ENCODE measurements at regions not wholly inside any gene's neighbourhood (a gene's known extent, or its start where the extent isn't known, plus 50 kb on each side); places are given as distances from the start of the nearest gene placed in this dataset.

DNA sequence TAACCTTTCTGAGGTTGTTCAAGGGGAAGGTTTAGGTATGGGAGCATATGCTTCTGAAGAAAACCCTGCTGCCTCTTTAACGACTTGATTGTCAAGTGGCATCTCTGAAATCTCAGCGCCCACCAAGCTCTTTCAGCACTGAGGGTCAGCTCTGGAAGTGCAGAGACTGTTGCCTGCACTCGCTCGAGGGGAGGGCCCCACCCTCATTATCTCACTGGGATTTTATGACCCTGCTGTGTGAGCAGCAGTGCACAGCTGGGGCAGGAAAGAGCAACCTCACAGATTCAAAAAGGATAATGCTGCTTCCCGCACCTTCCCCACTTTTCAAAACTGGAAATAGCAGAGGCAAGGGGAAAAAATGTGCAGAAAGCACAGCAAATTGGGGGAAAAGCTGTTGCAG lies 56.9 kb upstream of the SPRED2 start:
- H3K4me3 ChIP-seq (ENCODE audit: low read depth, low read length), result no peak overlapping the region
- TF ChIP-seq, protein P1, sequence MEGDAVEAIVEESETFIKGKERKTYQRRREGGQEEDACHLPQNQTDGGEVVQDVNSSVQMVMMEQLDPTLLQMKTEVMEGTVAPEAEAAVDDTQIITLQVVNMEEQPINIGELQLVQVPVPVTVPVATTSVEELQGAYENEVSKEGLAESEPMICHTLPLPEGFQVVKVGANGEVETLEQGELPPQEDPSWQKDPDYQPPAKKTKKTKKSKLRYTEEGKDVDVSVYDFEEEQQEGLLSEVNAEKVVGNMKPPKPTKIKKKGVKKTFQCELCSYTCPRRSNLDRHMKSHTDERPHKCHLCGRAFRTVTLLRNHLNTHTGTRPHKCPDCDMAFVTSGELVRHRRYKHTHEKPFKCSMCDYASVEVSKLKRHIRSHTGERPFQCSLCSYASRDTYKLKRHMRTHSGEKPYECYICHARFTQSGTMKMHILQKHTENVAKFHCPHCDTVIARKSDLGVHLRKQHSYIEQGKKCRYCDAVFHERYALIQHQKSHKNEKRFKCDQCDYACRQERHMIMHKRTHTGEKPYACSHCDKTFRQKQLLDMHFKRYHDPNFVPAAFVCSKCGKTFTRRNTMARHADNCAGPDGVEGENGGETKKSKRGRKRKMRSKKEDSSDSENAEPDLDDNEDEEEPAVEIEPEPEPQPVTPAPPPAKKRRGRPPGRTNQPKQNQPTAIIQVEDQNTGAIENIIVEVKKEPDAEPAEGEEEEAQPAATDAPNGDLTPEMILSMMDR (IDR thresholded peaks at IDR 0.05; ENCODE audit: borderline replicate concordance, insufficient read depth, low read depth, low read length), result no peak

DNA sequence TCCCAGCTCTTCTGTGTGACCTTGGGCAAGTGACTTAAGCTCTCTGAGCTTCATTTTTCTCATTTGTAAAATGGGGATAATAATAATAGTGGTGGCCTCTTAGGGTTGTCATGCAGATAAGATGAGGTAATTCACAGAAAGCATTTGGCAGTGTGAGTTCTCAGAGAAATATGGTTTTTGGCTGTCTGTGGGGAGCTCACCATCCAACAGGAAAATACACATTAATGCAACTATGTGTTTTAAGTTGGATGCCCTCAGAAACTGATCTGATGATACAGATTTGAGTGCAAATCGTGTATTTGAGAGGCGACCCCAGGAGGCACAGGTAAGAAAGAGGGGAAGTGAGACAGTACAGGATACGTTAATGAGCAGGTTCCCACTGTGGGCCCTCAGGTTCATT lies 56.1 kb upstream of the SPRED2 start:
- TF ChIP-seq, protein P1 (IDR thresholded peaks at IDR 0.05; ENCODE audit: borderline replicate concordance, insufficient read depth, low read depth, low read length), result no peak
- no peak overlapping the region for H3K4me3 ChIP-seq (ENCODE audit: low read depth, low read length)

DNA sequence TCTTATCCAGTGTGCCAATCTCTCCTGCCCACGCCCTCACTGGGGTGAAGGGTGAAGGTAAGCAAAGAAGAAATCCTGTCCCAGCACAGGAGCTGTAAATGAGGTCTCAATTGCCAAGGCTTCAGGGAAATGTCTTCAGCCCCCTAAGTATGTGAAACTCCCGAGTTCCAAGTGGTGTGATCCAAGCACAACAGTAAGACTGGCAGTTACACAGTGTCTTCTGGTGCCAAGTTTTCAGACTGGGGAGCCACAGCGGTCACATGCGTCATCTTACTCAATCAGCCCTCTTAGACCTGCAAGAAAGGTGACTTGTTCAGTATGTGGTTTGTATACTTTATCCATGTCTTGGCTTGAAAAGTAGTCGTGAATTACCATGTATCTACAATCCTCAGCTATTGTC lies 55.0 kb upstream of the SPRED2 start:
- H3K4me3 ChIP-seq (ENCODE audit: low read depth, low read length), result no peak overlapping the region
- TF ChIP-seq, protein P1 (IDR thresholded peaks at IDR 0.05; ENCODE audit: borderline replicate concordance, insufficient read depth, low read depth, low read length), result no peak

DNA sequence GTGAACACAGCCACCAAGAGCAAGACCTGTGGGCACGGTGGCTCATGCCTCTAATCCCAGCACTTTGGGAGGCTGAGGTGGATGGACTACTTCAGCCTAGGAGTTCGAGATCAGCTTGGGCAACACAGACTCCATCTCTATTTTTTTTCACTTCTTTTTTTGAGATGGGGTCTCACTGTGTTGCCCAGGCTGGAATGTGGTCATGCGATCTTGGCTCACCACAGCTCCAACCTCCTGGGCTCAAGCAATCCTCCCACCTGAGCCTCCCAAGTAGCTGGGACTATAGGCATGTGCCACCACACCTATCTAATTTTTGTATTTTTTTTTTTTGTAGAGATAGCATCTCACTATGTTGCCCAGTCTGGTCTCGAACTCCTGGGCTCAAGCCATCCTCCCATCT lies 54.4 kb upstream of the SPRED2 start:
- TF ChIP-seq, protein P1 (IDR thresholded peaks at IDR 0.05; ENCODE audit: borderline replicate concordance, insufficient read depth, low read depth, low read length), result no peak
- H3K4me3 ChIP-seq (ENCODE audit: low read depth, low read length), result no peak overlapping the region

DNA sequence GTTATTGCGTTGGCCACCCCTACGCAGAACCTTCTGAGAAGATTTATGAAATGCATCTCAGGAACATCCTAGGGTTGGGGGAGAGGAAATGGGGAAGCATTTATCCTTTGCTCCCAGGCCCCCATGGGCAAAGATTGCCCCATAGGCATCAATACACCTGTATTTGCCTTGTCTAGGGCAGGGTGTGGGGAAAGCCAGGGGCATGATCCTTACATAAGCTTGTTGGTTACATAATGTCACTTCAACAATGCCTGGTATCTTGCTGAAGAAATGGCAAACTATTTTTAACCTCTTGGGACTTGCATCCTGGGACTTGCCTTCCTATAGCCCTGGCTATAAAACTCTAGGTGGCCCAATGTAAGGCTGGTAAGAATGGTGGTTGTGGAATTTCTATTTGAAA lies 53.9 kb upstream of the SPRED2 start:
- no peak overlapping the region for H3K4me3 ChIP-seq (ENCODE audit: low read depth, low read length)
- TF ChIP-seq, protein P1 (IDR thresholded peaks at IDR 0.05; ENCODE audit: borderline replicate concordance, insufficient read depth, low read depth, low read length), result no peak

DNA sequence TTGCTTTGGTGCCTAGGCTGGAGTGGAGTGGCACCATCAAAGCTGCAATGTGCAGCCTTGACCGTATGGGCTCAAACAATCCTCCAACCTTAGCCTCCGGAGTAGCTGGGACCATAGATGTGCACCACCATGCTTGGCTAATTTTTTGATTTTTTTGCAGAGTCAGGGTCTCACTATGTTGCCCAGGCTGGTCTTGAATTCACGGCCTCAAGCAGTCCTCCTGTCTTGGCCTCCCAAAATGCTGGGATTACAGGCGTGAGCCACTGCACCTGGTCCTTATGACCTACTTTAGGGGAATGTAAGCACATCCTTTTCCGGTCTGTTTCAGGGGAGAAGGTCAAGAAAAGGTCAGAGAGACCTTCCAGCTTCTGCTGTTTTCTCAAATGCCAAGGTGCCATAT lies 53.4 kb upstream of the SPRED2 start:
- H3K4me3 ChIP-seq (ENCODE audit: low read depth, low read length), result no peak overlapping the region
- TF ChIP-seq, protein P1 (IDR thresholded peaks at IDR 0.05; ENCODE audit: borderline replicate concordance, insufficient read depth, low read depth, low read length), result no peak

DNA sequence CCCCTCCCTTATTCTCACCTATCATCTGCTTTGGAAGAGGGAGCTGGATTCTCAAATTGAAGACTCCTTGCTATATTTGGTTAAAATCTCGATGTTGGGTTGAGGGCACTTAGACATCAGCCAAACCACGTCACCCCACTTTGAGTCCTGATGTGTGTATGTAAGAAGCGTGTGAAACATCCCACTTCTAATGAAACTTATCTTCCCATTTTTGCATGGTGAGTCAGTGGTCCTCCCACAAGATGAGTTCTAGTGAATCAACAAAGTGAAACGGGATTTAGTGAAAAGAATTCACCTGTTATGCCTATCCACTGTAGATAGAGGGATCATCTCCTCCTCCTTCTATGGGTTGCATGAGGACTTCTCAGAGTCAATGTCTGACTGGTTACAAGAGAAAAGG lies 51.4 kb upstream of the SPRED2 start:
- TF ChIP-seq, protein P1 (IDR thresholded peaks at IDR 0.05; ENCODE audit: borderline replicate concordance, insufficient read depth, low read depth, low read length), result no peak
- no peak overlapping the region for H3K4me3 ChIP-seq (ENCODE audit: low read depth, low read length)
